GM18951 (cell line): ENCODE measurements at regions not wholly inside any gene's neighbourhood (a gene's known extent, or its start where the extent isn't known, plus 50 kb on each side); places are given as distances from the start of the nearest gene placed in this dataset.
"Not testable (repeated sequence)": the region's sequence is repeated elsewhere in the genome, so short reads cannot be mapped to it uniquely, and the experiment has no call there.

Experiments
- POLR2A ChIP-seq: IDR thresholded peaks from 4 replicates; pipeline ENCODE4 v1.6.1; 2011; ENCODE audit warnings: mild to moderate bottlenecking; ENCODE audit not compliant: insufficient read length, insufficient read depth; ENCODE audit errors: extremely low read depth
- in situ Hi-C: fragments of 300-500 bp; cut with MboI; formaldehyde crosslinking; loops from one replicate; pipeline ENCODE4 v1.12.0; 2022; ENCODE audit warnings: low sequenced_read_pairs, mixed read lengths, inconsistent platforms; ENCODE audit not compliant: unreplicated experiment

DNA sequence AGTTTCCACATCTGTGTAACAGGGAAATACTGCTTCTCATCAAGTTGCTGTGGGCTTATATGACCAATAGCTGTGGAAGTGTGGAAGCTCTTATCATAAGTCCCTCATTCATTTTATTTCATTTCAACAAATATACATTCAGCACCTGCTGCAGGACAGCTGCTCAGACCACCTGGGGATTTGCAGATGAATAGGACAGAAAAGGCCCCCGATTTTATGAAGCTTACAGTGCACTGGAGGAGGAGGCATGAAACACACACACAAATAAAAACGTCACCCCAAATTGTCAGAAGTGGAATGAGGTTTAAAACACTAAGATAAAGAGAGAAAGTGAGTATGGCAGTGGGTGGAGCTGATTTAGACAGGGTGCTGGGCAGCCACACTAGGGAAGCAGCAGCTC is 107.2 kb downstream of the DRD1 start:
- no peak for TF ChIP-seq POLR2A
- in situ Hi-C loops, result no loop called here

DNA sequence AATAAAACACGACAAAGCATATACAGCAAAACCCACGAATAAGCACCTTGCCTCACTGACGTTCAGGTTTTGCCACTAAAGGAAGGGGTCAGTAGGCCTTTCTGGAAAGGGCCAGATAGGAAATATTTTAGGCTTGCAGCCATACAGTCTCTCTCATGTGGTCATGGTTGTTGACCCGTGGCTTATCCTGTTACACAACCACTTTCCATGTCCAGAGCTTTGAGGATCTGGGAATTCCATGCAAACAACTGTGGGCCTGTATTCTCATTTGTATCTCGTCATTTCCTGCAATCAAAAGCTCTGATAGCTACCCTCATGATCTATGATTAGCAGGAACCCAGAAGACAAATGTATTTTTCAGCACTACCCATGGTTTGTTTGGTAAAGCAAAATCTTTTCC is 108.3 kb downstream of the DRD1 start:
- in situ Hi-C loops, result no loop called here
- TF ChIP-seq POLR2A, result no peak

DNA sequence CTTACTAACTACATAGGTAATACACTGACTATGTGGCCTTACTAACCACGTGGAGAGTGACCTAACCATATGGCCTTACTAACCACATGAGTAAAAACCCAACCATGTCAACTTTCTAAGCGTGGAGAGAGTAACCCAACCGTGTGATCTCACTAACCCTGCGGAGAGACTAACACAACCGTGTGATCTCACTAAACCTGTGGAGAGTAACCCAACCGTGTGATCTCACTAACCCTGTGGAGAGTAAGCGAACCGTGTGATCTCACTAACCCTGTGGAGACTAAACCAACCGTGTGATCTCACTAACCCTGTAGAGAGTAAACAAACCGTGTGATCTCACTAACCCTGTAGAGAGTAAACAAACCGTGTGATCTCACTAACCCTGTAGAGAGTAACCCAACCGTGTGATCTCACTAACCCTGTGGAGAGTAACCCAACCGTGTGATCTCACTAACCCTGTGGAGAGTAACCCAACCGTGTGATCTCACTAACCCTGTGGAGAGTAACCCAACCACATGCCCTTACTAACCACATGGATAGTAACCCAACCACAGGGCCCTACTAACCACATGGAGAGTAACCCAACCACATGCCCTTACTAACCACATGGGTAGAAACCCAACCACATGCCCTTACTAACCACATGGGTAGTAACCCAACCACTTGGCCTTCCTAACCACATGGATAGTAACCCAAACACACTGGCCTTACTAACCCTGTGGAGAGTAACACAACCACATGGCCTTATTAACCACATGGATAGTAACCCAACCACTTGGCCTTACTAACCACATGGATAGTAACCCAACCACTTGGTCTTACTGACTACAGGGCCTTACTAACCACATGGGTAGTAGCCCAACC is 112.6 kb downstream of the DRD1 start:
- in situ Hi-C loops, result not testable (repeated sequence)

DNA sequence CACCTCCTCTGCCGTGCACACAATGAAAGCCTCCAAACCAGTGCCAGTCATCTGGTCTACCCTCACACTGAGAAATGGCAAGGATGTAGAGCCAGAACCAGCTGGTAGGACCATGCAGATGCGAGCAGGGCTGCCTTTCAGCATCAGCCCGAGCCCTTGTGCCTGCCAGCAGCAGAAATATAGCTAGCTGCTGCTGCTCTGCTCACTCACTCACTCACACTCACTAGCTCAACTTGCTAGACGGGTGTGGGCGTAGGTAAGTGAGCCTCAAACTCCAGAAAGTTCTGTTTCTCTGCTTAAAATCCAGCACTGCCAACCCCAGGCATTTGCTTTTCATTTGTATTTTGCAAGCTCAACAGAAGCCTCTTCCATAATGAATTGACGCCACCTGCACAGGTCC is 114.0 kb downstream of the DRD1 start:
- in situ Hi-C loops, result no loop called here
- TF ChIP-seq POLR2A, result no peak

DNA sequence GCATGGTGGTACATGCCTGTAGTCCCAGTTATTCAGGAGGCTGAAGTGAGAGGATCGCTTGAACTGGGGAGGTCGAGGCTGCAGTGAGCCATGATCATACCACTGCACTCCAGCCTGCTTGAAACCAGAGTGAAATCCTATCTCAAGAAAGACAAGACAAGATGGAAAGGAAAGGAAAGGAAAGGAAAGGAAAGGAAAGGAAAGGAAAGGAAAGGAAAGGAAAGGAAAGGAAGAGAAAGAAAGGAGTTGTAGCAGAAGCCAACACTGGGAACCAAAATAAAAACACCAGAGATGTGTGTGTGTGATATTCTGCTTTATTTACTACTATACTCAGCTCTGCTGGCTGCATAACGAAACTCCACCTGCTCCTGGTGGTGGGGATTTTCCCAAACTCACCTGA is 115.3 kb downstream of the DRD1 start:
- in situ Hi-C loops, result no loop called here
- no peak for TF ChIP-seq POLR2A

DNA sequence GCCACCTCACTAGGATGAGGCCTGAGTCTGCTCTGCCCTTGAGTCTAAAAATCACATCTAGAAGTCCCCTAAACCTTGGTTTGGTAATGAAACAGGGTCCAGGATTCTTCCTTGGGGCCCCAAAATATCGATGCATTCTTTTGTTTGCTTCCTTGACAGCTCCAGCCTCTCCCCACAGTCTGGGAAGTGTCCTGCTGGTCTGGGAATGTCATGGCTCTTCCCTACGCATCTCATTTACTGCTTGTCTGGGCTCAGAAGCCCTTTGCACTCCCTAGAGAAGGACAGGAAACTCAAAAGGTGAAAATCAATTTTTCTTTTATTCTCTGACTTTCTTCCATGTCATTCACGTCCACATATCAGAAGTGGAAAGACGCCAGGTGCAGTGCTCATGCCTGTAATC is 115.8 kb downstream of the DRD1 start:
- in situ Hi-C loops, result no loop called here
- no peak for TF ChIP-seq POLR2A

DNA sequence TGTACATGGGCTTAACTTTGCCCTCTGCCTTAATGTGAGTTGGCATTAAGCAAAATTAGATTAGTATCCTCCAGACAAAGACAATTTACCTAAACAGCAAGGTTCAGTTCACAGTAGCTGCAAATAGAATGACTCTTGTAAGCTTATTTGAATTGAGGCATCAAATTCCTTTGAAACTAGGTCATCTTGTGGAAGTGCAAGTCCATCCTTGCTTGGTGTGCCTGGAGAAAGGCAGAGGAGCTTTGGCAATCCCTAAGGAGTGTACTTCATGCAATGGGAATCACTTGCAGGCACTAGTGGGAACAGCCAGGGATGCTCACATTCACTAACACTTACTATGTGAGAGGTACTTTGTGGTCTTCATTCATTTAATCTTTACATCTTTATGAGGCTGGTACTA is 118.3 kb downstream of the DRD1 start:
- no peak for TF ChIP-seq POLR2A
- in situ Hi-C loops, result no loop called here

DNA sequence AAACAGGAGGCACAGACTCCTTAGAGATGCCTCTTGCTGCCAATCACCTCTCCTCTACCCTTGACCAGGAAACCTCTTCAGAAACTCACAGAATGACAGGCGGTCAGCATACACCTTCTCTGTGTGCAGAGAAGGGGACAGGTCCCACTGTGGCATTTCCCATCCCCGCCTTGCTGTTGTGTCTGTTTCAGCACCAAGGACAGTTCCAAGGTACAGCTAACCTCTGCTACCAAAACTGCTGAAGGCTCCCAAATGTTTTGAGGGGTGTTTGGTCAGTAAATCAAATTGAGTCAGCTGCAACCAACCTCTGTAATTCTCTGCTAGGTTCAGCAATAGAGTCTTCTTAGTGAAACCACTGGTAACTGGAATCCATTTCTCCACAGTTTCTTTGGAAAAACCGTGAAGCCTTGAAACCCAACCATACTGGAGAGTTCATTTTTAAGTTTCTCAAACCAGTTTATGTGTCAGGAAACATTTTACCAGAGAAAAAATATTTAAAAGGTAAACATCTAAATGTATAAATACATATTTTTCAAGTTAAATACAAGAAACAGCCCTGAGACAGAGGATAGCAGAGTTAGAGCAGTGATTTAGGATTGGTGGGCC is 122.0 kb downstream of the DRD1 start:
- TF ChIP-seq POLR2A, result no peak
- in situ Hi-C loops, result no loop called here

DNA sequence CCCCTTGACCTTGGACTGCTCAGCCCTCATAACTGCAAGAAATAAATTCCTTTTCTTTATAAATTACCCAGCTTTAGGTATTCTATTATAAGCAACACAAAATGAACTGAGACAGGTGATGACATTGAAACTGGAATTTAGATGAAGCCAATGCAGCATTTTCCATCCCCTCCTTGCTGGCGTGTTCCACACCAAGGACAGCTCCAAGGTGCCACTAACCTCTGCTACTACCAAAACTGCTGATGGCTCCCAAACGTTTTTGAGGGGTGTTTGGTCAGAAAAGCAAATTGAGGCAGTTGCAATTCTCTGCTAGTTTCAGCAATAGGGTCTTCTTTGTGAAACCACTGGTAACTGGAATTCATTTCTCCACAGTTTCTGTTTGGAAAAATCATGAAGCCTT is 124.8 kb downstream of the DRD1 start:
- in situ Hi-C loops, result no loop called here
- no peak for TF ChIP-seq POLR2A

DNA sequence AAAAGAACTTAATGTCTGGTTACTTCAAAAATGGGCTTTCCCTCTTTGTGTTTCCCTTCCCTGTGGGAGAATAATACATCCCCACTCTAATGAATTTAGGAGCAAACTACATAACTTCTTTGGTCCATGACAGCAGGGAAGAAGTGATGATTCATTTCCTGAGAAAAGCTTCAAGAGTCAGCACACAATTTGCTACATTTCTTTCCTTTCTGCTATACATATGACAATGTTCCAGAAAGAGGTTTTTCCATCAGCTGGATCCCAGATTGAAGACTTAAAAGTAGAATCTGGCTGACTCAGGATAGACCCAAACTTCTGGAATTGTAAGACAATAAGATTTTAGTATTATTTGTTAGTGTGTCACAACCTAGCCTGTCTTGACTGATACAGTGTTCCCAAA is 126.1 kb downstream of the DRD1 start:
- in situ Hi-C loops, result no loop called here

DNA sequence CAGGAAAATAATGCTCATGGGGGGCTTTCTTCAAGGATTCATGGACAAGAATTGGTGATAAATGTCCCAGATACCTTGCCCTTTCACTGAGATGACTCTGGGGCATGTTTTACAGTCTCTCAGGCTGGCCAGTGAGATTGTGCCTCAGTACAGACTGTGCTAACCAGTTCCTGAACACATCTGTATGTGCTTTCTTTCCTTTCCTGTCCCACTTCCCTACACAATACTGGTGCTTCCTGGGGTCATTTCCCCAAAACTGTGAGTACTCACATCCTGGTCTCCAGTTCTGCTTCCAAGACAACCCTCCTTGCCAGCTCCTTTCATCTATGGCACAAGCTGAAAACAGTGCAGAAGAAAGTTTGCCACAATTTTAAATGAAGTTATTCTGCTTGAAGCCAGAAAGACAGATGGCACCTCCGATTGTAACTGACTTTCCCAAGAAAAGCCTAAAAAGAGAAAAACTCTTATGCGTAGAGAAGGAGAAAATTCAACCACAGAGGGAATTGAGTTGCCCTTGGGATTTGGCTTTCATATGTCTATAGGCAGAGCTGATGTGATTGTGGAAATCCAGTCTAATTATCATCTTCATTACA is 134.7 kb downstream of the DRD1 start:
- TF ChIP-seq POLR2A, result no peak
- in situ Hi-C loops, result no loop called here

More for the DNA sequence above, 126.1 kb downstream of the DRD1 start:
- no peak for TF ChIP-seq POLR2A

DNA sequence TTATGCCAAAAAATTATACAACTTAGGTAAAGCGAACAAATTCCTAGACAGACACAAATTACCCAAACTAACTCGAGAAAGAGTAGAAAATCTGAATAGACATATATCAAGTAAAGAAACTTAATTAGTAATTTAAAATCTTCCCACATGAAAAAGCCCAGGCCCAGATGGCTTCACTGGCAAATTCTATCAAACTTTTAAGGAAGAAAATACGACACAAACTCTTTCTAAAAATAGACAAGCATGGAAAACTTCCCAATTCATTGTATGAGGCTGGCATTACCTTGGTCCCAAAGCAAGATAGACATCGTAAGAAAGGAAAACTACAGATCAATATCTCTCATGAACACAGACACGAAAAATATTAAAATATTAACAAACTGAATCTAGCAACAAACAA is 135.3 kb downstream of the DRD1 start:
- in situ Hi-C loops, result no loop called here
- no peak for TF ChIP-seq POLR2A

DNA sequence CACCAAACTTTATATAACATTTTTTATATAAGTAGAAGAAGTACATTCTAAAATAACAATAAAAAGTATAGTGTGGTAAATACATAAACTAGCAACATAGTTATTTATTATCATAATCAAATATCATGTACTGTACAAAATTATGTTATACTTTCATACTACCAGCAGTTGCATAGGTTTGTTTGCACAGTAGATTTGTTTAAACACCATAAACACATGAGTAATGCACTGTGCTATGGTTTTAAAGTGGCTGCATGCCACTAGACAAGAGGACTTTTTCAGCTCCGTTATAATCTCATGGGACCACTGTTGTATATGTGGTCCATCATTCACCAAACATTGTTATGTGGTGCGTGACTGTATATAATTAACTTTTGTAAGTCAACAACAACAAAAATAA is 137.6 kb downstream of the DRD1 start:
- TF ChIP-seq POLR2A, result no peak
- in situ Hi-C loops, result no loop called here

DNA sequence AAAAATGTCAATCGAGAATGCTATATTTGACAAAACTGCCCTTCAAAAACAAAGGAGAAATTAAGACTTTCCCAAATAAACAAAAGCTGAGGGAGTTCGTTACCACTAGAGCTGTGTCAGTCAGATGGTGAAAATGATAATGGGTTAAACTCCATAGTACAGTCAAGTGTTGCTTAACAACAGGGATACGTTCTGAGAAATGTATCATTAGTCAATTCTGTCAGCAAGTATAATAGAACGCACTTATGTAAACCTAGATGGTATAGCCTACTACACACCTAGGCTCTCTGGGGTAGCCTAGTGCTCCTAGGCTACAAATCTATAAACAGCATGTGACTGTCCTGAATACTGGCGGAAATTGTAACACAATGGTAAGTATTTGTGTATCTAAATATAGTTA is 138.7 kb downstream of the DRD1 start:
- in situ Hi-C loops, result no loop called here
- TF ChIP-seq POLR2A, result no peak
